A549 (cell line): ENCODE measurements at regions not wholly inside any gene's neighbourhood (a gene's known extent, or its start where the extent isn't known, plus 50 kb on each side); places are given as distances from the start of the nearest gene placed in this dataset.
A peak's percentile ranks its signal among the peaks of the same experiment; 100 is the strongest.
"Not testable (repeated sequence)": the region's sequence is repeated elsewhere in the genome, so short reads cannot be mapped to it uniquely, and the experiment has no call there.

ENCODE experiments used
- ATAC-seq, 2 experiments: fragments of 200-7000 bp in 1 of 2; fragments of >200 bp in 1 of 2; cut with Nextera tagmentation in 1 of 2; cut with Tn5 transposase in 1 of 2; 3 replicates each; pipeline versions ENCODE4 v1.8.0 to v1.9.1; 2018 to 2020; ENCODE audit warnings: mild to moderate bottlenecking in 1 of 2, moderate library complexity in 1 of 2
- CTCF ChIA-PET: fragments of 300-600 bp; sonication (Branson Sonifier 250); formaldehyde crosslinking; extraction: SDS; loops from one replicate; lab custom pipeline; 2021; ENCODE audit warnings: antibody characterized with exemption, inconsistent platforms; lab: Yijun Ruan, JAX
- POLR2A ChIA-PET: fragments of 350-600 bp; formaldehyde crosslinking; extraction: SDS; loops from one replicate; lab custom pipeline; 2021; ENCODE audit warnings: antibody characterized with exemption, inconsistent platforms; lab: Yijun Ruan, JAX
- DNase-seq, 2 experiments: peaks; one replicate each; pipeline versions ENCODE4 v3.0.0 to v3.0.0-alpha.2; 2011 to 2016; ENCODE audit warnings: low read depth in 1 of 2, low spot score in 1 of 2
- FAIRE-seq: peaks from 2 replicates; lab custom pipeline; 2011; peaks lifted over from hg19 to GRCh38; lab: Jason Lieb, UNC
- H3K27ac ChIP-seq, 2 experiments: fragments of >200 bp; sonication (Bioruptor Twin); formaldehyde crosslinking; 3 replicates each; pipeline ENCODE4 v1.5.1; 2016 to 2017
- H3K4me1 ChIP-seq: fragments of >200 bp; sonication (Bioruptor Twin); formaldehyde crosslinking; 3 replicates; pipeline ENCODE4 v1.6.1; 2016
- H3K4me2 ChIP-seq: fragments of >200 bp; sonication (Bioruptor Twin); formaldehyde crosslinking; 3 replicates; pipeline ENCODE4 v1.6.1; 2016
- H3K4me3 ChIP-seq: fragments of >200 bp; sonication (Bioruptor Twin); formaldehyde crosslinking; 3 replicates; pipeline ENCODE4 v1.5.1; 2016
- H3K9me3 ChIP-seq: fragments of >200 bp; sonication (Bioruptor Twin); formaldehyde crosslinking; 3 replicates; pipeline ENCODE4 v1.6.1; 2016
- BCL3 ChIP-seq: fragments of >200 bp; sonication (Bioruptor Twin); formaldehyde crosslinking; IDR thresholded peaks from 3 replicates; pipeline ENCODE4 v1.6.1; 2016
- BHLHE40 ChIP-seq: IDR thresholded peaks from 2 replicates; pipeline ENCODE4 v1.6.1; 2012; ENCODE audit warnings: low read depth, low read length, inconsistent platforms
- CEBPB ChIP-seq, 2 experiments: fragments of >200 bp in 1 of 2; sonication (Bioruptor Twin) in 1 of 2; formaldehyde crosslinking in 1 of 2; IDR thresholded peaks; 2 replicates each; pipeline ENCODE4 v1.6.1; 2012 to 2016
- CHD2 ChIP-seq: fragments of 150-350 bp; IDR thresholded peaks from 2 replicates; pipeline ENCODE4 v1.6.1; 2014; ENCODE audit warnings: low read length; ENCODE audit not compliant: partially characterized antibody
- CHD4 ChIP-seq: fragments of 200-600 bp; sonication (generic); IDR thresholded peaks from 2 replicates; pipeline ENCODE4 v1.6.1; 2016; ENCODE audit warnings: antibody characterized with exemption, mild to moderate bottlenecking, borderline replicate concordance
- E2F6 ChIP-seq: IDR thresholded peaks from 2 replicates; pipeline ENCODE4 v1.6.1; 2012; ENCODE audit warnings: low read depth, borderline replicate concordance
- EHF ChIP-seq: fragments of 250-450 bp; sonication (Bioruptor Pico); IDR thresholded peaks from 2 replicates; pipeline ENCODE4 v1.5.0; 2020; ENCODE audit warnings: mild to moderate bottlenecking
- FOSB ChIP-seq: fragments of 250-450 bp; sonication (Bioruptor Pico); IDR thresholded peaks from 2 replicates; pipeline ENCODE4 v1.5.0; 2020; ENCODE audit warnings: mild to moderate bottlenecking, moderate library complexity
- FOSL2 ChIP-seq, 2 experiments: fragments of 450-650 bp in 1 of 2; fragments of >200 bp in 1 of 2; sonication (Bioruptor Twin) in 1 of 2; formaldehyde crosslinking; IDR thresholded peaks; 2 replicates each; pipeline versions ENCODE4 v1.5.0 to v1.6.1; 2016 to 2020; ENCODE audit warnings: mild to moderate bottlenecking in 1 of 2, moderate library complexity in 1 of 2
- FOXS1 ChIP-seq: fragments of 250-450 bp; sonication (Bioruptor Pico); IDR thresholded peaks from 2 replicates; pipeline ENCODE4 v1.5.0; 2020; ENCODE audit warnings: mild to moderate bottlenecking, moderate library complexity
- JUN ChIP-seq, 2 experiments: fragments of >200 bp; sonication (Bioruptor Twin); formaldehyde crosslinking; IDR thresholded peaks; 2 replicates in 1 of 2; 3 replicates in 1 of 2; pipeline ENCODE4 v1.6.1; 2016 to 2017
- MAZ ChIP-seq: fragments of 150-350 bp; IDR thresholded peaks from 2 replicates; pipeline ENCODE4 v1.6.1; 2014; ENCODE audit warnings: antibody characterized with exemption, low read depth, low read length, borderline replicate concordance
- NFE2L2 ChIP-seq: fragments of 150-350 bp; conservative IDR thresholded peaks from 2 replicates; pipeline ENCODE4 v1.6.1; 2014; ENCODE audit warnings: low read length
- PBX3 ChIP-seq: IDR thresholded peaks from 2 replicates; pipeline ENCODE4 v1.6.1; 2012
- RCOR1 ChIP-seq: fragments of 150-350 bp; IDR thresholded peaks from 2 replicates; pipeline ENCODE4 v1.6.1; 2014; ENCODE audit warnings: antibody characterized with exemption, low read length, low read depth
- RFX5 ChIP-seq: fragments of 450-650 bp; IDR thresholded peaks from 2 replicates; pipeline ENCODE4 v1.7.1; 2014; ENCODE audit warnings: antibody characterized with exemption, mild to moderate bottlenecking, moderate library complexity
- RNF2 ChIP-seq: fragments of 200-600 bp; sonication (generic); IDR thresholded peaks from 2 replicates; pipeline ENCODE4 v1.6.1; 2016; ENCODE audit warnings: low read depth, mild to moderate bottlenecking, antibody characterized with exemption, moderate library complexity, borderline replicate concordance
- ZFP36 ChIP-seq: fragments of 450-650 bp; IDR thresholded peaks from 2 replicates; pipeline ENCODE4 v1.6.1; 2014; ENCODE audit warnings: borderline replicate concordance; ENCODE audit not compliant: partially characterized antibody
- ZNF302 ChIP-seq: fragments of 250-450 bp; sonication (Bioruptor Pico); IDR thresholded peaks from 2 replicates; pipeline ENCODE4 v1.9.0; 2021; ENCODE audit warnings: inconsistent platforms, mild to moderate bottlenecking, moderate library complexity
- WGBS: methylation state at CpG from one replicate; pipeline ENCODE4 v1.1.6; 2017; ENCODE audit errors: missing lambda C conversion rate; 5-methylcytosine and 5-hydroxymethylcytosine counted together

GRCh38 chr3:187473778-187474406 lies 105.7 kb downstream of the RTP4 start:
- ATAC-seq, result no peak
- Histone ChIP-seq H3K9me3 (peaks cover 6% of the 10 kb centered on the region; the same call in 1 of the 3 replicates), H3K4me1 (no peaks in the 10 kb centered on the region), H3K4me2 (no peak overlapping the region), H3K27ac (no peak overlapping the region), H3K4me3 (no peak overlapping the region)
- WGBS, result 29% methylated on average over 1 of the region's 1 CpG
- FAIRE-seq, result no peak
- peak in 1 of 2 experiments; percentile 20 for DNase-seq
- TF ChIP-seq ZFP36 (peak; percentile 78), RFX5 (no peak)
- ChIA-PET CTCF (no interaction called here), POLR2A (no interaction called here)

- POLR2A ChIA-PET, H3K4me3 ChIP-seq, H3K4me2 ChIP-seq, H3K27ac ChIP-seq, H3K4me1 ChIP-seq, ATAC-seq, FAIRE-seq, H3K9me3 ChIP-seq, DNase-seq, CTCF ChIA-PET: not testable (repeated sequence)
- WGBS, result 82% methylated on average over 7 of the region's 7 CpGs
These were observed 98.1 kb downstream of the RTP4 start for GRCh38 chr3:187466306-187466705.

- TF ChIP-seq RNF2 (no peak), FOSB (CRISPR knock-in tag) (no peak)
- CTCF ChIA-PET, result no interaction called here
These were observed 97.3 kb downstream of the RTP4 start for GRCh38 chr3:187465503-187465902.

GRCh38 chr3:187464682-187465081 lies 96.5 kb downstream of the RTP4 start:
- no peak overlapping the region for H3K4me3 ChIP-seq
- ChIA-PET POLR2A (no interaction called here), CTCF (no interaction called here)
- no peak overlapping the region for H3K27ac ChIP-seq
- no peak for ATAC-seq
- H3K4me2 ChIP-seq, result no peak overlapping the region
- no peak for DNase-seq
- WGBS, result 72% methylated on average over 4 of the region's 4 CpGs
- no peaks in the 10 kb centered on the region for H3K9me3 ChIP-seq
- no peaks in the 10 kb centered on the region for H3K4me1 ChIP-seq
- no peak for FAIRE-seq
- TF ChIP-seq RFX5, result no peak
- no peak for TF ChIP-seq PBX3
- no peak for TF ChIP-seq NFE2L2
- TF ChIP-seq EHF (CRISPR knock-in tag), result no peak
- TF ChIP-seq E2F6, result no peak
- no peak for TF ChIP-seq CHD2
- TF ChIP-seq CEBPB (IDR thresholded peaks at IDR 0.05), result no peak
- TF ChIP-seq FOXS1 (CRISPR knock-in tag), result no peak
- TF ChIP-seq BHLHE40, result no peak
- no peak for TF ChIP-seq MAZ
- TF ChIP-seq JUN (IDR thresholded peaks at IDR 0.05), result no peak

More at GRCh38 chr3:187465503-187465902, 97.3 kb downstream of the RTP4 start:
- POLR2A ChIA-PET, result no interaction called here
- Histone ChIP-seq H3K4me1 (no peaks in the 10 kb centered on the region), H3K4me3 (no peak overlapping the region), H3K9me3 (no peaks in the 10 kb centered on the region), H3K4me2 (no peak overlapping the region), H3K27ac (no peak overlapping the region)
- ATAC-seq (no peak), FAIRE-seq (no peak), DNase-seq (no peak)
- WGBS, result 90% methylated on average over 4 of the region's 4 CpGs

- no peak overlapping the region for H3K4me3 ChIP-seq
- ChIA-PET POLR2A (no interaction called here), CTCF (no interaction called here)
- H3K9me3 ChIP-seq, result no peaks in the 10 kb centered on the region
- no peak overlapping the region for H3K4me2 ChIP-seq
- no peak for FAIRE-seq
- DNase-seq, result no peak
- ATAC-seq, result no peak
- H3K27ac ChIP-seq, result no peak overlapping the region
- 46% methylated on average over 2 of the region's 2 CpGs for WGBS
- TF ChIP-seq CHD4 (no peak), BCL3 (no peak), FOSL2 (IDR thresholded peaks at IDR 0.05) (no peak), FOSL2 (CRISPR knock-in tag; IDR thresholded peaks at IDR 0.05) (no peak), ZFP36 (no peak), ZNF302 (no peak), RCOR1 (no peak)
- H3K4me1 ChIP-seq, result no peaks in the 10 kb centered on the region
These were observed 90.7 kb downstream of the RTP4 start for GRCh38 chr3:187458921-187459320.
